ENCODE measurements at regions not wholly inside any gene's neighbourhood (a gene's known extent, or its start where the extent isn't known, plus 50 kb on each side); places are given as distances from the start of the nearest gene placed in this dataset.
"Not testable (repeated sequence)": the region's sequence is repeated elsewhere in the genome, so short reads cannot be mapped to it uniquely, and the experiment has no call there.

- no peak for TF ChIP-seq POLR2A (IDR thresholded peaks at IDR 0.05)
- DNase-seq = no peak
- in situ Hi-C loops (cut with MboI; ENCODE audit: low pct_ligation_motif_present in 1 of 4, low pct_unique_long_range_greater_than_20kb in 1 of 4, low sequenced_read_pairs in 3 of 4) (no loop called here), intact Hi-C loops (cut with DNase I; ENCODE audit: low total_unique reads) (no loop called here)
- Histone ChIP-seq H3K9me3 (no peaks in the 10 kb centered on the region), H3K4me1 (peaks cover 0 to 9% (median 7%) of the 10 kb centered on the region in 4 donors), H3K27ac (peak overlapping the region in 2 of 4 donors; percentile 26 to 62), H3K36me3 (no peaks in the 10 kb centered on the region), H3K4me3 (no peak overlapping the region), H3K27me3 (no peaks in the 10 kb centered on the region)
- 60 to 79% methylated on average over 1 to 2 of the region's 2 CpGs for WGBS, 2 donors (ENCODE audit: low coverage in 1 of 2)
Observed at GRCh38 chr13:79990048-79990447, 350.9 kb downstream of the SPRY2 start.

- peak; percentile 49 for DNase-seq
- in situ Hi-C loops (cut with MboI; ENCODE audit: low pct_ligation_motif_present in 1 of 4, low pct_unique_long_range_greater_than_20kb in 1 of 4, low sequenced_read_pairs in 3 of 4) (no loop called here), intact Hi-C loops (cut with DNase I; ENCODE audit: low total_unique reads) (no loop called here)
- H3K27ac ChIP-seq = peak overlapping the region; percentile 62 to 70 (median 63)
- TF ChIP-seq POLR2A (IDR thresholded peaks at IDR 0.05) (no peak), POLR2AphosphoS5 (IDR thresholded peaks at IDR 0.05) (peak in 1 of 3 donors; percentile 25)
- peak overlapping the region in 1 of 4 donors; percentile 11 for H3K4me3 ChIP-seq
- no peaks in the 10 kb centered on the region for H3K36me3 ChIP-seq
- H3K9me3 ChIP-seq = no peaks in the 10 kb centered on the region
- H3K27me3 ChIP-seq = no peaks in the 10 kb centered on the region
- H3K4me1 ChIP-seq = peaks cover 0 to 9% (median 7%) of the 10 kb centered on the region in 4 donors
- 69 to 85% methylated on average over 3 of the region's 3 CpGs for WGBS, 2 donors (ENCODE audit: low coverage in 1 of 2)
Observed at GRCh38 chr13:79989217-79989661, 351.7 kb downstream of the SPRY2 start.

GRCh38 chr13:79988573-79988972 is 352.4 kb downstream of the SPRY2 start:
- TF ChIP-seq POLR2AphosphoS5 (IDR thresholded peaks at IDR 0.05) (peak in 2 of 3 donors; percentile 13 to 20), POLR2A (IDR thresholded peaks at IDR 0.05) (no peak)
- Histone ChIP-seq H3K4me3 (peak overlapping the region in 1 of 4 donors; percentile 11), H3K27me3 (no peaks in the 10 kb centered on the region), H3K9me3 (no peaks in the 10 kb centered on the region), H3K27ac (peak overlapping the region; percentile 62 to 70 (median 63)), H3K4me1 (peaks cover 0 to 9% (median 7%) of the 10 kb centered on the region in 4 donors), H3K36me3 (no peaks in the 10 kb centered on the region)
- peak; percentile 51 for DNase-seq
- in situ Hi-C loops (cut with MboI; ENCODE audit: low pct_ligation_motif_present in 1 of 4, low pct_unique_long_range_greater_than_20kb in 1 of 4, low sequenced_read_pairs in 3 of 4) (no loop called here), intact Hi-C loops (cut with DNase I; ENCODE audit: low total_unique reads) (no loop called here)
- 31 to 43% methylated on average over 2 to 3 of the region's 3 CpGs for WGBS, 2 donors (ENCODE audit: low coverage in 1 of 2)

GRCh38 chr13:79987761-79988160 is 353.2 kb downstream of the SPRY2 start:
- H3K27ac ChIP-seq = peak overlapping the region; percentile 45 to 62 (median 61)
- in situ Hi-C loops (cut with MboI; ENCODE audit: low pct_ligation_motif_present in 1 of 4, low pct_unique_long_range_greater_than_20kb in 1 of 4, low sequenced_read_pairs in 3 of 4) = no loop called here

GRCh38 chr13:79987323-79987722 is 353.6 kb downstream of the SPRY2 start:
- Histone ChIP-seq H3K9me3 (no peaks in the 10 kb centered on the region), H3K36me3 (no peaks in the 10 kb centered on the region), H3K27me3 (no peaks in the 10 kb centered on the region), H3K4me3 (no peak overlapping the region), H3K4me1 (peaks cover 0 to 9% (median 7%) of the 10 kb centered on the region in 4 donors), H3K27ac (peak overlapping the region; percentile 45 to 62 (median 61))
- no peak for TF ChIP-seq POLR2A (IDR thresholded peaks at IDR 0.05)
- TF ChIP-seq EP300 (IDR thresholded peaks at IDR 0.05; ENCODE audit: low read depth) = no peak
- no peak for TF ChIP-seq CTCF (IDR thresholded peaks at IDR 0.05)
- no peak for TF ChIP-seq POLR2AphosphoS5 (IDR thresholded peaks at IDR 0.05)
- in situ Hi-C loops (cut with MboI; ENCODE audit: low pct_ligation_motif_present in 1 of 4, low pct_unique_long_range_greater_than_20kb in 1 of 4, low sequenced_read_pairs in 3 of 4) (no loop called here), intact Hi-C loops (cut with DNase I; ENCODE audit: low total_unique reads) (no loop called here)
- DNase-seq = no peak

More at GRCh38 chr13:79987761-79988160, 353.2 kb downstream of the SPRY2 start:
- no peak for DNase-seq
- TF ChIP-seq POLR2A (IDR thresholded peaks at IDR 0.05) = no peak
- TF ChIP-seq POLR2AphosphoS5 (IDR thresholded peaks at IDR 0.05) = no peak
- TF ChIP-seq EP300 (IDR thresholded peaks at IDR 0.05; ENCODE audit: low read depth) = no peak
- no peak for TF ChIP-seq CTCF (IDR thresholded peaks at IDR 0.05)
- Histone ChIP-seq H3K36me3 (no peaks in the 10 kb centered on the region), H3K27me3 (no peaks in the 10 kb centered on the region), H3K4me1 (peaks cover 0 to 9% (median 7%) of the 10 kb centered on the region in 4 donors), H3K9me3 (no peaks in the 10 kb centered on the region), H3K4me3 (no peak overlapping the region)
- intact Hi-C loops (cut with DNase I; ENCODE audit: low total_unique reads) = no loop called here

- DNase-seq = no peak
- Histone ChIP-seq H3K27me3 (no peaks in the 10 kb centered on the region), H3K36me3 (no peaks in the 10 kb centered on the region), H3K4me1 (peaks cover 0 to 9% (median 7%) of the 10 kb centered on the region in 4 donors), H3K4me3 (no peak overlapping the region), H3K27ac (peak overlapping the region; percentile 18 to 62 (median 49)), H3K9me3 (no peaks in the 10 kb centered on the region)
- 86% methylated on average over 1 of the region's 1 CpG; no CpG with 5 or more reads in 1 of the 2 donors for WGBS, 2 donors (ENCODE audit: low coverage in 1 of 2)
- intact Hi-C loops (cut with DNase I; ENCODE audit: low total_unique reads) (no loop called here), in situ Hi-C loops (cut with MboI; ENCODE audit: low pct_ligation_motif_present in 1 of 4, low pct_unique_long_range_greater_than_20kb in 1 of 4, low sequenced_read_pairs in 3 of 4) (no loop called here)
- TF ChIP-seq CTCF (IDR thresholded peaks at IDR 0.05) (no peak), POLR2AphosphoS5 (IDR thresholded peaks at IDR 0.05) (no peak), POLR2A (IDR thresholded peaks at IDR 0.05) (no peak), EP300 (IDR thresholded peaks at IDR 0.05; ENCODE audit: low read depth) (no peak)
Observed at GRCh38 chr13:79986890-79987289, 354.0 kb downstream of the SPRY2 start.

- H3K4me3 ChIP-seq; in situ Hi-C loops (cut with MboI; ENCODE audit: low pct_ligation_motif_present in 1 of 4, low pct_unique_long_range_greater_than_20kb in 1 of 4, low sequenced_read_pairs in 3 of 4); H3K36me3 ChIP-seq; H3K4me1 ChIP-seq; H3K27me3 ChIP-seq; intact Hi-C loops (cut with DNase I; ENCODE audit: low total_unique reads): not testable (repeated sequence)
- WGBS, 2 donors (ENCODE audit: low coverage in 1 of 2) = 64% methylated on average over 7 of the region's 7 CpGs; no CpG with 5 or more reads in 1 of the 2 donors
- Histone ChIP-seq H3K27ac (peak overlapping the region in 3 of 4 donors; percentile 18 to 50 (median 33)), H3K9me3 (peaks cover 4 to 31% of the 10 kb centered on the region in 2 donors)
- DNase-seq = peak; percentile 62
Observed at GRCh38 chr13:79974935-79975650, 365.8 kb downstream of the SPRY2 start.

All from transverse colon (tissue), 4 donors.